ENCODE measurements at regions not wholly inside any gene's neighbourhood (a gene's known extent, or its start where the extent isn't known, plus 50 kb on each side); places are given as distances from the start of the nearest gene placed in this dataset.

GRCh38 chr18:47331641-47332040 is 80.2 kb upstream of the SKOR2 start:
- no peak for TF ChIP-seq CTCF (IDR thresholded peaks at IDR 0.05; ENCODE audit: insufficient read depth, low read length, poor library complexity, severe bottlenecking)
- Histone ChIP-seq H3K36me3 (ENCODE audit: control insufficient read depth, insufficient read depth, low read length) (no peaks in the 10 kb centered on the region), H3K4me3 (replicated peaks; ENCODE audit: low read depth, low read length) (no peak overlapping the region), H3K27me3 (replicated peaks; ENCODE audit: control insufficient read depth, insufficient read depth, low read length) (no peaks in the 10 kb centered on the region; the same call in none of the 2 replicates)
- no peak for DNase-seq (ENCODE audit: extremely low read depth, insufficient read length)

- Histone ChIP-seq H3K4me3 (replicated peaks; ENCODE audit: low read depth, low read length) (no peak overlapping the region), H3K36me3 (ENCODE audit: control insufficient read depth, insufficient read depth, low read length) (no peaks in the 10 kb centered on the region), H3K27me3 (replicated peaks; ENCODE audit: control insufficient read depth, insufficient read depth, low read length) (no peaks in the 10 kb centered on the region; the same call in none of the 2 replicates)
- DNase-seq (ENCODE audit: extremely low read depth, insufficient read length), result no peak
- TF ChIP-seq CTCF (IDR thresholded peaks at IDR 0.05; ENCODE audit: insufficient read depth, low read length, poor library complexity, severe bottlenecking), result no peak
Observed at GRCh38 chr18:47331026-47331425, 79.6 kb upstream of the SKOR2 start.

GRCh38 chr18:47323158-47323557 is 71.7 kb upstream of the SKOR2 start:
- no peak for DNase-seq (ENCODE audit: extremely low read depth, insufficient read length)
- no peak for TF ChIP-seq CTCF (IDR thresholded peaks at IDR 0.05; ENCODE audit: insufficient read depth, low read length, poor library complexity, severe bottlenecking)
- no peaks in the 10 kb centered on the region; the same call in 1 of the 2 replicates for H3K27me3 ChIP-seq (replicated peaks; ENCODE audit: control insufficient read depth, insufficient read depth, low read length)
- H3K4me3 ChIP-seq (replicated peaks; ENCODE audit: low read depth, low read length), result no peak overlapping the region
- H3K36me3 ChIP-seq (ENCODE audit: control insufficient read depth, insufficient read depth, low read length), result no peaks in the 10 kb centered on the region

GRCh38 chr18:47321815-47322214 is 70.4 kb upstream of the SKOR2 start:
- no peak overlapping the region for H3K4me3 ChIP-seq (replicated peaks; ENCODE audit: low read depth, low read length)
- no peaks in the 10 kb centered on the region; the same call in 1 of the 2 replicates for H3K27me3 ChIP-seq (replicated peaks; ENCODE audit: control insufficient read depth, insufficient read depth, low read length)
- DNase-seq (ENCODE audit: extremely low read depth, insufficient read length), result no peak
- no peaks in the 10 kb centered on the region for H3K36me3 ChIP-seq (ENCODE audit: control insufficient read depth, insufficient read depth, low read length)
- no peak for TF ChIP-seq CTCF (IDR thresholded peaks at IDR 0.05; ENCODE audit: insufficient read depth, low read length, poor library complexity, severe bottlenecking)

- TF ChIP-seq CTCF (IDR thresholded peaks at IDR 0.05; ENCODE audit: insufficient read depth, low read length, poor library complexity, severe bottlenecking), result no peak
- H3K36me3 ChIP-seq (ENCODE audit: control insufficient read depth, insufficient read depth, low read length), result no peaks in the 10 kb centered on the region
- DNase-seq (ENCODE audit: extremely low read depth, insufficient read length), result no peak
Observed at GRCh38 chr18:47317824-47318508, 66.5 kb upstream of the SKOR2 start.

More at GRCh38 chr18:47317824-47318508, 66.5 kb upstream of the SKOR2 start:
- H3K4me3 ChIP-seq (replicated peaks; ENCODE audit: low read depth, low read length), result no peak overlapping the region
- H3K27me3 ChIP-seq (replicated peaks; ENCODE audit: control insufficient read depth, insufficient read depth, low read length), result no peaks in the 10 kb centered on the region; the same call in 1 of the 2 replicates
